GM21381 (cell line): ENCODE measurements at regions not wholly inside any gene's neighbourhood (a gene's known extent, or its start where the extent isn't known, plus 50 kb on each side); places are given as distances from the start of the nearest gene placed in this dataset.

Experiments used
- ATAC-seq: cut with Tn5 transposase; IDR thresholded peaks from one replicate; pipeline ENCODE4 v1.9.1; 2021; ENCODE audit warnings: mild to moderate bottlenecking, moderate library complexity; ENCODE audit not compliant: unreplicated experiment

GRCh38 chr15:31486506-31486905 is 159.9 kb downstream of the KLF13 start:
- no peak for ATAC-seq

- ATAC-seq: no peak
These were observed 160.5 kb downstream of the KLF13 start for GRCh38 chr15:31486906-31487695.

GRCh38 chr15:31487811-31488436 is 161.3 kb downstream of the KLF13 start:
- peak; percentile 43 for ATAC-seq

GRCh38 chr15:31488437-31489204 is 162.0 kb downstream of the KLF13 start:
- ATAC-seq: peak; percentile 39

- ATAC-seq: no peak
These were observed 162.6 kb downstream of the KLF13 start for GRCh38 chr15:31489281-31489680.

GRCh38 chr15:31489801-31490646 is 163.4 kb downstream of the KLF13 start:
- no peak for ATAC-seq

GRCh38 chr15:31494786-31495185 is 168.2 kb downstream of the KLF13 start:
- ATAC-seq: no peak

- ATAC-seq: no peak
These were observed 168.6 kb downstream of the KLF13 start for GRCh38 chr15:31495281-31495680.

GRCh38 chr15:31497838-31498237 is 171.2 kb downstream of the KLF13 start:
- no peak for ATAC-seq

GRCh38 chr15:31498329-31498728 is 171.7 kb downstream of the KLF13 start:
- no peak for ATAC-seq

GRCh38 chr15:31498756-31499155 is 172.1 kb downstream of the KLF13 start:
- ATAC-seq: no peak

- ATAC-seq: no peak
These were observed 172.8 kb downstream of the KLF13 start for GRCh38 chr15:31499236-31499952.

GRCh38 chr15:31499953-31500765 is 173.5 kb downstream of the KLF13 start:
- no peak for ATAC-seq

- no peak for ATAC-seq
These were observed 174.3 kb downstream of the KLF13 start for GRCh38 chr15:31500766-31501449.

GRCh38 chr15:31501536-31502157 is 175.0 kb downstream of the KLF13 start:
- ATAC-seq: no peak

- no peak for ATAC-seq
These were observed 176.1 kb downstream of the KLF13 start for GRCh38 chr15:31502541-31503229.

GRCh38 chr15:31503256-31503655 is 176.6 kb downstream of the KLF13 start:
- ATAC-seq: no peak
